NCI-H2171 treated with DMSO at 0.1 percent for 48 hours (cell line): ENCODE measurements at regions not wholly inside any gene's neighbourhood (a gene's known extent, or its start where the extent isn't known, plus 50 kb on each side); places are given as distances from the start of the nearest gene placed in this dataset.

ENCODE experiments used
- DNase-seq: peaks from one replicate; lab custom pipeline; 2025; lab: John Stamatoyannopoulos, UW

GRCh38 chr12:71009430-71010142, 89.0 kb upstream of the PTPRR start:
- no peak for DNase-seq

- no peak for DNase-seq
These were observed 88.1 kb upstream of the PTPRR start for GRCh38 chr12:71008616-71009015.

GRCh38 chr12:71007781-71008404, 87.4 kb upstream of the PTPRR start:
- no peak for DNase-seq

GRCh38 chr12:71007020-71007419, 86.5 kb upstream of the PTPRR start:
- no peak for DNase-seq

- no peak for DNase-seq
These were observed 84.6 kb upstream of the PTPRR start for GRCh38 chr12:71005166-71005565.

- no peak for DNase-seq
These were observed 84.0 kb upstream of the PTPRR start for GRCh38 chr12:71004578-71004977.

- DNase-seq, result no peak
These were observed 80.2 kb upstream of the PTPRR start for GRCh38 chr12:71000748-71001147.

- no peak for DNase-seq
These were observed 79.7 kb upstream of the PTPRR start for GRCh38 chr12:71000255-71000654.

GRCh38 chr12:70994217-70994788, 73.8 kb upstream of the PTPRR start:
- no peak for DNase-seq

- no peak for DNase-seq
These were observed 68.7 kb upstream of the PTPRR start for GRCh38 chr12:70989232-70989631.

GRCh38 chr12:70985850-70986249, 65.3 kb upstream of the PTPRR start:
- no peak for DNase-seq

GRCh38 chr12:70983692-70984091, 63.2 kb upstream of the PTPRR start:
- no peak for DNase-seq

- no peak for DNase-seq
These were observed 62.5 kb upstream of the PTPRR start for GRCh38 chr12:70982991-70983390.

- DNase-seq, result no peak
These were observed 61.7 kb upstream of the PTPRR start for GRCh38 chr12:70982286-70982685.

GRCh38 chr12:70971001-70971794, 50.7 kb upstream of the PTPRR start:
- no peak for DNase-seq
